ENCODE measurements at regions not wholly inside any gene's neighbourhood (a gene's known extent, or its start where the extent isn't known, plus 50 kb on each side); places are given as distances from the start of the nearest gene placed in this dataset.

GRCh38 chr6:139612135-139612465, 237.7 kb upstream of the CITED2 start:
- DNase-seq (ENCODE audit: low spot score in 2 of 2) (no peak), FAIRE-seq (no peak)

GRCh38 chr6:139611327-139612134, 237.1 kb upstream of the CITED2 start:
- DNase-seq (ENCODE audit: low spot score in 2 of 2) (no peak), FAIRE-seq (no peak)

GRCh38 chr6:139608466-139609261, 234.2 kb upstream of the CITED2 start:
- FAIRE-seq: no peak
- DNase-seq (ENCODE audit: low spot score in 2 of 2): no peak

- DNase-seq (ENCODE audit: low spot score in 2 of 2): no peak
- FAIRE-seq: no peak
Observed at GRCh38 chr6:139605350-139605749, 230.9 kb upstream of the CITED2 start.

- DNase-seq (ENCODE audit: low spot score in 2 of 2): no peak
- FAIRE-seq: no peak
Observed at GRCh38 chr6:139603581-139603980, 229.1 kb upstream of the CITED2 start.

GRCh38 chr6:139602577-139602976, 228.1 kb upstream of the CITED2 start:
- DNase-seq (ENCODE audit: low spot score in 2 of 2) (no peak), FAIRE-seq (no peak)

- DNase-seq (ENCODE audit: low spot score in 2 of 2) (no peak), FAIRE-seq (no peak)
Observed at GRCh38 chr6:139600919-139601475, 226.5 kb upstream of the CITED2 start.

GRCh38 chr6:139600343-139600742, 225.9 kb upstream of the CITED2 start:
- no peak for FAIRE-seq
- no peak for DNase-seq (ENCODE audit: low spot score in 2 of 2)

GRCh38 chr6:139597771-139598755, 223.6 kb upstream of the CITED2 start:
- DNase-seq (ENCODE audit: low spot score in 2 of 2) (peak in 1 of 2 donors; percentile 7), FAIRE-seq (no peak)

- FAIRE-seq: no peak
- DNase-seq (ENCODE audit: low spot score in 2 of 2): no peak
Observed at GRCh38 chr6:139597087-139597763, 222.8 kb upstream of the CITED2 start.

- DNase-seq (ENCODE audit: low spot score in 2 of 2) (no peak), FAIRE-seq (no peak)
Observed at GRCh38 chr6:139595183-139595582, 220.7 kb upstream of the CITED2 start.

GRCh38 chr6:139594333-139594965, 220.0 kb upstream of the CITED2 start:
- no peak for DNase-seq (ENCODE audit: low spot score in 2 of 2)
- FAIRE-seq: no peak

GRCh38 chr6:139593081-139593480, 218.6 kb upstream of the CITED2 start:
- no peak for DNase-seq (ENCODE audit: low spot score in 2 of 2)
- no peak for FAIRE-seq

GRCh38 chr6:139592011-139592410, 217.6 kb upstream of the CITED2 start:
- FAIRE-seq (no peak), DNase-seq (ENCODE audit: low spot score in 2 of 2) (no peak)

GRCh38 chr6:139591075-139591865, 216.8 kb upstream of the CITED2 start:
- FAIRE-seq: no peak

GRCh38 chr6:139590206-139590605, 215.8 kb upstream of the CITED2 start:
- no peak for FAIRE-seq

More at GRCh38 chr6:139591075-139591865, 216.8 kb upstream of the CITED2 start:
- DNase-seq (ENCODE audit: low spot score in 2 of 2): no peak

GRCh38 chr6:139588734-139589593, 214.5 kb upstream of the CITED2 start:
- no peak for DNase-seq (ENCODE audit: low spot score in 2 of 2)
- FAIRE-seq: no peak

More at GRCh38 chr6:139590206-139590605, 215.8 kb upstream of the CITED2 start:
- no peak for DNase-seq (ENCODE audit: low spot score in 2 of 2)

All from frontal cortex (tissue), 3 donors.